Panc1 (cell line): ENCODE measurements at regions not wholly inside any gene's neighbourhood (a gene's known extent, or its start where the extent isn't known, plus 50 kb on each side); places are given as distances from the start of the nearest gene placed in this dataset.

Experiments
- ATAC-seq: fragments of 200-7000 bp; cut with Tn5 transposase; 2 replicates; pipeline ENCODE4 v1.9.1; 2020; ENCODE audit warnings: mild to moderate bottlenecking, moderate library complexity
- BruUV-seq: library from RNA; stranded (reverse); fragments of 400-500 nt; replicated peaks from 2 replicates; lab custom pipeline; 2021; lab: Mats Ljungman, UMichigan
- CTCF ChIA-PET: fragments of 300-600 bp; sonication (Branson Sonifier 250); formaldehyde crosslinking; loops from one replicate; lab custom pipeline; 2022; ENCODE audit warnings: antibody characterized with exemption; lab: Charles Lee
- POLR2A ChIA-PET: fragments of 300-600 bp; sonication (Branson Sonifier 250); formaldehyde crosslinking; loops from one replicate; lab custom pipeline; 2022; ENCODE audit warnings: antibody characterized with exemption; lab: Charles Lee
- DNase-seq: peaks from one replicate; pipeline ENCODE4 v3.0.0-alpha.2; 2010; ENCODE audit warnings: low read depth, low spot score
- H3K27ac ChIP-seq: 2 replicates; pipeline ENCODE4 v1.5.1; 2011; ENCODE audit warnings: mild to moderate bottlenecking, low read length, inconsistent platforms
- H3K27me3 ChIP-seq: fragments of 200-500 bp; sonication (Bioruptor generic); 2 replicates; pipeline ENCODE4 v1.6.0; 2014; ENCODE audit warnings: low read length, inconsistent platforms; ENCODE audit not compliant: control insufficient read depth, insufficient read depth
- H3K36me3 ChIP-seq: fragments of 200-500 bp; sonication (Bioruptor generic); 2 replicates; pipeline ENCODE4 v1.5.1; 2014; ENCODE audit warnings: inconsistent platforms, mild to moderate bottlenecking, low read length, moderate library complexity; ENCODE audit not compliant: control insufficient read depth, insufficient read depth
- H3K4me1 ChIP-seq: 2 replicates; pipeline ENCODE4 v1.5.1; 2011; ENCODE audit warnings: inconsistent platforms, mild to moderate bottlenecking, low read length, moderate library complexity; ENCODE audit not compliant: control insufficient read depth, insufficient read depth
- H3K4me3 ChIP-seq, 2 experiments: 2 replicates each; pipeline ENCODE4 v1.5.1; 2011 to 2012; ENCODE audit warnings: low read depth in 2 of 2, low read length in 2 of 2, mild to moderate bottlenecking in 2 of 2, inconsistent platforms in 1 of 2, moderate library complexity in 1 of 2
- H3K9me3 ChIP-seq: fragments of 200-500 bp; sonication (Bioruptor generic); 2 replicates; pipeline ENCODE4 v1.5.1; 2014; ENCODE audit warnings: low read depth, mild to moderate bottlenecking, inconsistent platforms, low read length, moderate library complexity; ENCODE audit not compliant: control insufficient read depth, insufficient read depth
- POLR2AphosphoS5 ChIP-seq: IDR thresholded peaks from 2 replicates; pipeline ENCODE4 v1.6.1; 2012; ENCODE audit warnings: mild to moderate bottlenecking, low read depth, low read length, moderate library complexity
- SIN3A ChIP-seq: IDR thresholded peaks from 2 replicates; pipeline ENCODE4 v1.6.1; 2012; ENCODE audit warnings: low read depth, mild to moderate bottlenecking, low read length, moderate library complexity, borderline replicate concordance; ENCODE audit not compliant: insufficient read depth
- TCF7L2 ChIP-seq: IDR thresholded peaks from 2 replicates; pipeline ENCODE4 v1.6.1; 2011; ENCODE audit warnings: mild to moderate bottlenecking, low read depth, low read length, inconsistent platforms
- in situ Hi-C: cut with HindIII; loops from 2 replicates; pipeline ENCODE4 v1.10.0; 2016; ENCODE audit warnings: low sequenced_read_pairs, low pct_unique_long_range_greater_than_20kb
- intact Hi-C: fragments of 100-400 bp; cut with micrococcal nuclease; formaldehyde crosslinking; loops from one replicate; pipeline ENCODE4 v1.10.0; 2022; ENCODE audit not compliant: unreplicated experiment
- TF ChIP-seq, protein P1 (sequence below): fragments of 450-650 bp; IDR thresholded peaks from 2 replicates; pipeline ENCODE4 v1.5.1; 2017; ENCODE audit warnings: mild to moderate bottlenecking
- TF ChIP-seq, protein P2 (sequence below), 2 experiments: IDR thresholded peaks; 2 replicates each; pipeline ENCODE4 v1.6.1; 2011 to 2012; ENCODE audit warnings: low read depth in 2 of 2, control low read depth in 1 of 2, low read length in 1 of 2, mild to moderate bottlenecking in 1 of 2, moderate library complexity in 1 of 2; ENCODE audit not compliant: insufficient read depth in 1 of 2

DNA sequence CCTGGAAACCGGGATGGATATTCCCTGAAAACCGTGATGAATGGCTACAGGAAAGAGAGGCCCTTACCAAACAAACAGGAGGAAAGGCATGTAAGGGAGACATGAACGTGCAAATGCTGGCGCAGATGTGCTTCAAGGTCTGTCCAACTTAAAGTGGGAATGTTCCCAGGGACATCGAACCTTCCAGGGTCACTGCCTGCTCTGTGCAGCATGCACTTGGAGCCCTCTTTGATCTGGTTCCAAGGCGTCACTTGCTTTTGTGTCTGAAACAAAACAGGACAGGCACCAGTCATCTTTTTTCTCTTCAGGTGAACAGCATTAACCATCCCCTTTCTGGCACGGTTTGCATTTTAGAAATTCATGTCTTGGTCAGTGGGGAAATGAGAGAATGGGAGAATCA lies 479.4 kb downstream of the RASEF start:
- H3K4me1 ChIP-seq: no peaks in the 10 kb centered on the region
- in situ Hi-C loops: no loop called here
- H3K27me3 ChIP-seq: no peaks in the 10 kb centered on the region
- ChIA-PET POLR2A (no interaction called here), CTCF (no interaction called here)
- intact Hi-C loops: no loop called here
- no peak for ATAC-seq
- no peak for DNase-seq
- no peaks in the 10 kb centered on the region for H3K36me3 ChIP-seq
- no peaks in the 10 kb centered on the region for H3K9me3 ChIP-seq
- no peak overlapping the region for H3K27ac ChIP-seq
- no TSS peak for BruUV-seq
- H3K4me3 ChIP-seq: no peak overlapping the region
- TF ChIP-seq POLR2AphosphoS5 (no peak), SIN3A (no peak), TCF7L2 (no peak)
- TF ChIP-seq, protein P1, sequence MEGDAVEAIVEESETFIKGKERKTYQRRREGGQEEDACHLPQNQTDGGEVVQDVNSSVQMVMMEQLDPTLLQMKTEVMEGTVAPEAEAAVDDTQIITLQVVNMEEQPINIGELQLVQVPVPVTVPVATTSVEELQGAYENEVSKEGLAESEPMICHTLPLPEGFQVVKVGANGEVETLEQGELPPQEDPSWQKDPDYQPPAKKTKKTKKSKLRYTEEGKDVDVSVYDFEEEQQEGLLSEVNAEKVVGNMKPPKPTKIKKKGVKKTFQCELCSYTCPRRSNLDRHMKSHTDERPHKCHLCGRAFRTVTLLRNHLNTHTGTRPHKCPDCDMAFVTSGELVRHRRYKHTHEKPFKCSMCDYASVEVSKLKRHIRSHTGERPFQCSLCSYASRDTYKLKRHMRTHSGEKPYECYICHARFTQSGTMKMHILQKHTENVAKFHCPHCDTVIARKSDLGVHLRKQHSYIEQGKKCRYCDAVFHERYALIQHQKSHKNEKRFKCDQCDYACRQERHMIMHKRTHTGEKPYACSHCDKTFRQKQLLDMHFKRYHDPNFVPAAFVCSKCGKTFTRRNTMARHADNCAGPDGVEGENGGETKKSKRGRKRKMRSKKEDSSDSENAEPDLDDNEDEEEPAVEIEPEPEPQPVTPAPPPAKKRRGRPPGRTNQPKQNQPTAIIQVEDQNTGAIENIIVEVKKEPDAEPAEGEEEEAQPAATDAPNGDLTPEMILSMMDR: no peak
- TF ChIP-seq, protein P2, sequence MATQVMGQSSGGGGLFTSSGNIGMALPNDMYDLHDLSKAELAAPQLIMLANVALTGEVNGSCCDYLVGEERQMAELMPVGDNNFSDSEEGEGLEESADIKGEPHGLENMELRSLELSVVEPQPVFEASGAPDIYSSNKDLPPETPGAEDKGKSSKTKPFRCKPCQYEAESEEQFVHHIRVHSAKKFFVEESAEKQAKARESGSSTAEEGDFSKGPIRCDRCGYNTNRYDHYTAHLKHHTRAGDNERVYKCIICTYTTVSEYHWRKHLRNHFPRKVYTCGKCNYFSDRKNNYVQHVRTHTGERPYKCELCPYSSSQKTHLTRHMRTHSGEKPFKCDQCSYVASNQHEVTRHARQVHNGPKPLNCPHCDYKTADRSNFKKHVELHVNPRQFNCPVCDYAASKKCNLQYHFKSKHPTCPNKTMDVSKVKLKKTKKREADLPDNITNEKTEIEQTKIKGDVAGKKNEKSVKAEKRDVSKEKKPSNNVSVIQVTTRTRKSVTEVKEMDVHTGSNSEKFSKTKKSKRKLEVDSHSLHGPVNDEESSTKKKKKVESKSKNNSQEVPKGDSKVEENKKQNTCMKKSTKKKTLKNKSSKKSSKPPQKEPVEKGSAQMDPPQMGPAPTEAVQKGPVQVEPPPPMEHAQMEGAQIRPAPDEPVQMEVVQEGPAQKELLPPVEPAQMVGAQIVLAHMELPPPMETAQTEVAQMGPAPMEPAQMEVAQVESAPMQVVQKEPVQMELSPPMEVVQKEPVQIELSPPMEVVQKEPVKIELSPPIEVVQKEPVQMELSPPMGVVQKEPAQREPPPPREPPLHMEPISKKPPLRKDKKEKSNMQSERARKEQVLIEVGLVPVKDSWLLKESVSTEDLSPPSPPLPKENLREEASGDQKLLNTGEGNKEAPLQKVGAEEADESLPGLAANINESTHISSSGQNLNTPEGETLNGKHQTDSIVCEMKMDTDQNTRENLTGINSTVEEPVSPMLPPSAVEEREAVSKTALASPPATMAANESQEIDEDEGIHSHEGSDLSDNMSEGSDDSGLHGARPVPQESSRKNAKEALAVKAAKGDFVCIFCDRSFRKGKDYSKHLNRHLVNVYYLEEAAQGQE (IDR thresholded peaks at IDR 0.05; ENCODE audit: insufficient read depth in 1 of 2, low read depth in 2 of 2, low read length in 1 of 2): no peak

DNA sequence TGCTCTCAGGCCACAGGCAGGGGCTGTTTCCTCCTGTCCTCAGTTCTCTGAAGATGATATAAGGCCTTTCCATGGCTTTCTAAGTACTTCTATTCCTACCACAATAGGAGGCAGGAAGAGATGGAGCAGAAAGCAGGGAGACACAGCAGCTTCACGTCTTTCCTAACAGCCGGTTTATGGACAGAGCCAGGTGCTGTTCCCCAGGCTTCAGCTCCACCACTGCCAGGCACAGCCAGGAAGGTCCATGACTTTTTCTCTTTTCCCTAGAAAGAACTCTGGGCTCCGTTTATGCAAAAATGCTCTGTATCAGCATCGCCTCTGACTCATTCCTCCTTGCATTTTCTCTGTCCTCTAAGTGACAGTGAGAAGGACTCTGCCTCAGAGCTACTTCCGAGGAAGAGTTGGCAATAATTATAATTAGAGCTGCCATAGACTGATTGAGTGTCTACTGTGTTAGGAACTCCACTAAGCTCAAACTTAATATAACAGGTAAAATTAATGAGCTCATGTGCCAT lies 478.5 kb downstream of the RASEF start:
- Histone ChIP-seq H3K27ac (no peak overlapping the region), H3K4me1 (no peaks in the 10 kb centered on the region), H3K9me3 (no peaks in the 10 kb centered on the region), H3K36me3 (no peaks in the 10 kb centered on the region), H3K27me3 (no peaks in the 10 kb centered on the region), H3K4me3 (no peak overlapping the region)
- ChIA-PET POLR2A (no interaction called here), CTCF (no interaction called here)
- DNase-seq (no peak), ATAC-seq (no peak)
- in situ Hi-C loops: no loop called here
- TF ChIP-seq POLR2AphosphoS5 (no peak), SIN3A (no peak), TCF7L2 (no peak)
- TF ChIP-seq, protein P1: no peak
- TF ChIP-seq, protein P2 (IDR thresholded peaks at IDR 0.05; ENCODE audit: insufficient read depth in 1 of 2, low read depth in 2 of 2, low read length in 1 of 2): no peak
- no TSS peak for BruUV-seq
- intact Hi-C loops: no loop called here
